HL-60 (cell line): ENCODE measurements at regions not wholly inside any gene's neighbourhood (a gene's known extent, or its start where the extent isn't known, plus 50 kb on each side); places are given as distances from the start of the nearest gene placed in this dataset.

Experiments
- DNase-seq, 2 experiments: peaks; one replicate each; pipeline ENCODE4 v3.0.0-alpha.2; 2010 to 2020; ENCODE audit warnings: low read depth in 1 of 2, low spot score in 1 of 2
- H3K27ac ChIP-seq: fragments of 250-450 bp; sonication (Bioruptor Pico); replicated peaks from 2 replicates; pipeline ENCODE4 v1.5.1; 2020; ENCODE audit warnings: mild to moderate bottlenecking, moderate library complexity
- H3K27me3 ChIP-seq: fragments of 250-450 bp; sonication (Bioruptor Pico); 2 replicates; pipeline ENCODE4 v1.5.1; 2021; ENCODE audit warnings: mild to moderate bottlenecking, moderate library complexity; ENCODE audit not compliant: insufficient read depth, poor library complexity, severe bottlenecking
- H3K4me3 ChIP-seq: replicated peaks from 2 replicates; pipeline ENCODE4 v1.5.1; 2011; ENCODE audit warnings: mild to moderate bottlenecking, control low read depth, low read length; ENCODE audit not compliant: insufficient read depth
- CTCF ChIP-seq: IDR thresholded peaks from one replicate; pipeline ENCODE4 v1.5.1; 2011; ENCODE audit warnings: low read length, control low read depth, inconsistent platforms; ENCODE audit not compliant: insufficient read depth
- GABPA ChIP-seq: IDR thresholded peaks from 2 replicates; pipeline ENCODE4 v1.6.1; 2012; ENCODE audit warnings: low read depth
- POLR2AphosphoS5 ChIP-seq: IDR thresholded peaks from 2 replicates; pipeline ENCODE4 v1.6.1; 2012; ENCODE audit warnings: low read depth
- REST ChIP-seq: IDR thresholded peaks from 2 replicates; pipeline ENCODE4 v1.6.1; 2012; ENCODE audit warnings: low read depth; ENCODE audit not compliant: insufficient replicate concordance
- SPI1 ChIP-seq: IDR thresholded peaks from 2 replicates; pipeline ENCODE4 v1.6.1; 2012; ENCODE audit warnings: low read depth, mild to moderate bottlenecking, borderline replicate concordance

GRCh38 chr5:148720257-148720656 is 65.9 kb upstream of the HTR4 start:
- H3K4me3 ChIP-seq = no peak overlapping the region
- H3K27ac ChIP-seq = no peak overlapping the region
- H3K27me3 ChIP-seq = peaks cover 7% of the 10 kb centered on the region
- TF ChIP-seq REST (no peak), CTCF (no peak), GABPA (no peak), POLR2AphosphoS5 (no peak), SPI1 (no peak)
- DNase-seq = no peak

GRCh38 chr5:148723143-148723542 is 68.8 kb upstream of the HTR4 start:
- no peak for DNase-seq
- no peak overlapping the region for H3K27ac ChIP-seq
- H3K4me3 ChIP-seq = no peak overlapping the region
- TF ChIP-seq POLR2AphosphoS5 = no peak
- no peak for TF ChIP-seq REST
- TF ChIP-seq CTCF = no peak
- TF ChIP-seq SPI1 = no peak
- no peak for TF ChIP-seq GABPA
- peaks cover 10% of the 10 kb centered on the region for H3K27me3 ChIP-seq

- no peak for DNase-seq
- Histone ChIP-seq H3K27ac (no peak overlapping the region), H3K4me3 (no peak overlapping the region), H3K27me3 (peaks cover 10% of the 10 kb centered on the region)
- TF ChIP-seq REST = no peak
These were observed 71.3 kb upstream of the HTR4 start for GRCh38 chr5:148725675-148726074.

- DNase-seq = no peak
- no peak overlapping the region for H3K27ac ChIP-seq
- peaks cover 5% of the 10 kb centered on the region for H3K27me3 ChIP-seq
- no peak for TF ChIP-seq GABPA
- no peak for TF ChIP-seq POLR2AphosphoS5
- no peak for TF ChIP-seq SPI1
- no peak overlapping the region for H3K4me3 ChIP-seq
These were observed 74.9 kb upstream of the HTR4 start for GRCh38 chr5:148729182-148729581.
